GM19438 (cell line): ENCODE measurements at regions not wholly inside any gene's neighbourhood (a gene's known extent, or its start where the extent isn't known, plus 50 kb on each side); places are given as distances from the start of the nearest gene placed in this dataset.
"Not testable (repeated sequence)": the region's sequence is repeated elsewhere in the genome, so short reads cannot be mapped to it uniquely, and the experiment has no call there.

ENCODE experiments used
- ATAC-seq: cut with Tn5 transposase; IDR thresholded peaks from one replicate; pipeline ENCODE4 v1.9.1; 2021; ENCODE audit warnings: low read depth; ENCODE audit not compliant: unreplicated experiment

GRCh38 chr1:188594542-188595235, 1765.9 kb downstream of the PLA2G4A start:
- no peak for ATAC-seq

GRCh38 chr1:188599313-188599712, 1770.6 kb downstream of the PLA2G4A start:
- no peak for ATAC-seq

GRCh38 chr1:188611432-188611831, 1782.7 kb downstream of the PLA2G4A start:
- ATAC-seq = no peak

- ATAC-seq = no peak
These were observed 1786.6 kb downstream of the PLA2G4A start for GRCh38 chr1:188615321-188615720.

- no peak for ATAC-seq
These were observed 1791.5 kb downstream of the PLA2G4A start for GRCh38 chr1:188620236-188620635.

GRCh38 chr1:188641566-188642211, 1812.9 kb downstream of the PLA2G4A start:
- ATAC-seq = no peak

- ATAC-seq = no peak
These were observed 1814.0 kb downstream of the PLA2G4A start for GRCh38 chr1:188642704-188643103.

GRCh38 chr1:188652678-188653077, 1823.9 kb downstream of the PLA2G4A start:
- ATAC-seq = no peak

GRCh38 chr1:188655966-188656365, 1821.7 kb downstream of the BRINP3 start:
- ATAC-seq = not testable (repeated sequence)

GRCh38 chr1:188660572-188660971, 1817.1 kb downstream of the BRINP3 start:
- ATAC-seq = no peak

- no peak for ATAC-seq
These were observed 1812.2 kb downstream of the BRINP3 start for GRCh38 chr1:188665477-188665876.

GRCh38 chr1:188668083-188668482, 1809.6 kb downstream of the BRINP3 start:
- ATAC-seq = no peak

GRCh38 chr1:188669728-188670382, 1807.8 kb downstream of the BRINP3 start:
- no peak for ATAC-seq

GRCh38 chr1:188670837-188671236, 1806.8 kb downstream of the BRINP3 start:
- ATAC-seq = no peak

GRCh38 chr1:188672153-188672552, 1805.5 kb downstream of the BRINP3 start:
- ATAC-seq = no peak

- no peak for ATAC-seq
These were observed 1788.1 kb downstream of the BRINP3 start for GRCh38 chr1:188689542-188689941.

- no peak for ATAC-seq
These were observed 1777.5 kb downstream of the BRINP3 start for GRCh38 chr1:188700116-188700515.

GRCh38 chr1:188706742-188707141, 1770.9 kb downstream of the BRINP3 start:
- ATAC-seq = no peak

GRCh38 chr1:188708795-188709535, 1768.7 kb downstream of the BRINP3 start:
- no peak for ATAC-seq

- ATAC-seq = no peak
These were observed 1762.1 kb downstream of the BRINP3 start for GRCh38 chr1:188715566-188715965.

GRCh38 chr1:188719735-188720134, 1757.9 kb downstream of the BRINP3 start:
- ATAC-seq = no peak
